Body of pancreas (tissue), 4 donors: ENCODE measurements at regions not wholly inside any gene's neighbourhood (a gene's known extent, or its start where the extent isn't known, plus 50 kb on each side); places are given as distances from the start of the nearest gene placed in this dataset.

Source experiments
- ATAC-seq: fragments of 150-250 bp; one replicate; pipeline ENCODE4 v1.9.1; 2016
- DNase-seq, 4 donors: peaks; one replicate each; pipeline ENCODE4 v3.0.0-alpha.2; 2019
- H3K27ac ChIP-seq, 4 donors: fragments of 200-600 bp; sonication (generic); 1 replicate in 3 of 4; 2 replicates in 1 of 4; pipeline versions ENCODE4 v1.5.1 to v1.6.1; 2016 to 2019; ENCODE audit warnings: mild to moderate bottlenecking in 1 of 4, mixed read lengths in 1 of 4, moderate library complexity in 1 of 4
- H3K27me3 ChIP-seq, 2 donors: fragments of 200-600 bp; sonication (generic); one replicate each; pipeline ENCODE4 v1.6.0; 2016; ENCODE audit warnings: mild to moderate bottlenecking in 1 of 2
- H3K36me3 ChIP-seq, 2 donors: fragments of 200-600 bp; sonication (generic); replicated peaks in 1 of 2; 2 replicates each; pipeline ENCODE4 v1.5.1; 2016; ENCODE audit warnings: low read depth in 2 of 2; ENCODE audit not compliant: insufficient read depth in 1 of 2
- H3K4me1 ChIP-seq: fragments of 200-600 bp; sonication (generic); one replicate; pipeline ENCODE4 v1.6.0; 2016
- H3K4me3 ChIP-seq, 2 donors: fragments of 200-600 bp; sonication (generic); 1 replicate in 1 of 2; 2 replicates in 1 of 2; pipeline ENCODE4 v1.5.1; 2016 to 2019
- H3K9me3 ChIP-seq, 3 donors: fragments of 200-600 bp; sonication (generic); 1 replicate in 2 of 3; 2 replicates in 1 of 3; pipeline ENCODE4 v1.5.1; 2016
- CTCF ChIP-seq, 7 experiments: fragments of 450-650 bp in 4 of 7; fragments of 200-600 bp in 3 of 7; sonication (generic) in 3 of 7; IDR thresholded peaks; one replicate each; pipeline ENCODE4 v1.5.1; 2016 to 2019; ENCODE audit warnings: antibody characterized with exemption in 7 of 7
- POLR2A ChIP-seq, 3 donors: fragments of 450-650 bp; IDR thresholded peaks; one replicate each; pipeline ENCODE4 v1.6.1; 2016; ENCODE audit warnings: antibody characterized with exemption in 3 of 3, mild to moderate bottlenecking in 2 of 3
- WGBS, 2 donors: methylation state at CpG; one replicate each; pipeline ENCODE4 v1.1.5; 2017; 5-methylcytosine and 5-hydroxymethylcytosine counted together
- intact Hi-C: fragments of 100-400 bp; cut with DNase I; formaldehyde crosslinking; loops from one replicate; pipeline ENCODE4 v1.15.1; 2023

DNA sequence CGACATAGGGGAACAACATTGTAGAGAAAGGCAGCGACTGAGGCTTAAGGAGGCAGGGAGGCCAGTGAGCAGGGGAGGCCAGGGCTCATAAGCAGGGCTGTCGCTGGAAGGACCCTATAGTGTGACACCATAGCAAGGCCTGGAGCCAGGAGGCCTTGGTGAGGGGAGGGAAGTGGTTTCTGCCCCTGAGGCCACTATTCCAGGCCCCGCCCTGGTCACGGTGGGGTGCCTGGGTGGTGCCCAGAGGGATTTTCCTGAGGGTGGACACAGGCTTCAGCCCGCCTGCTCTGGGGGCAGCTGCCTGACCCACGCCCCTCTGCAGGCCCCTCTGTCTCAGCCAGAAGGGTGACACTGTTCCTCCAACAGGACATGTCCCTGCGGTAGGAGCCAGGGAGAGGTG lies 147.8 kb upstream of the IQSEC1 start:
- intact Hi-C loops: no loop called here
- no peak for ATAC-seq
- TF ChIP-seq CTCF (IDR thresholded peaks at IDR 0.05) (no peak), POLR2A (IDR thresholded peaks at IDR 0.05) (no peak)
- H3K9me3 ChIP-seq: no peaks in the 10 kb centered on the region
- H3K27ac ChIP-seq: peak overlapping the region in 3 of 4 donors; percentile 79 to 90 (median 88)
- 88 to 93% methylated on average over 5 to 6 of the region's 8 CpGs for WGBS, 2 donors
- H3K36me3 ChIP-seq: no peaks in the 10 kb centered on the region
- no peaks in the 10 kb centered on the region for H3K27me3 ChIP-seq
- no peak overlapping the region for H3K4me3 ChIP-seq
- DNase-seq: no peak
- peaks cover 41% of the 10 kb centered on the region for H3K4me1 ChIP-seq

DNA sequence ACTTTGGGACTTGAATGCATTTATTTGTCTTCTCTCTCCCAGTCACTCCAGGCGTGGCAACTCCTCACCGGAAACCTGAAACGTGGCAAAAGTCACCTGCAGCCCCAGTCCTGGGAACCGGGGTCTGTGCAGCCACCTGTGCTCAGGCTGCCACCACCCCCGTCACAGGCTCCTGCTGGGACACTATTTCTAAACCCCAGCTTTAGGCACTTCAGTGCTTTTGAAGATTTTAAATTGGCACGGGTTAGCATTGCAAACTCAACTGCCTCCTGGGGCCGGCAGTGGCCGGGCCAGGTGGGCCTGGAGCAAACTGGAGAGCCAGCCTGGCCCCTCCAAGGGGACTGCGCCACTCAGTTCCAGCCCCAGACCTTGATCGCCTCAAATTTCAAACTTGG lies 146.7 kb upstream of the IQSEC1 start:
- Histone ChIP-seq H3K27me3 (no peaks in the 10 kb centered on the region), H3K27ac (peak overlapping the region; percentile 79 to 90 (median 89)), H3K9me3 (no peaks in the 10 kb centered on the region), H3K4me3 (no peak overlapping the region), H3K36me3 (no peaks in the 10 kb centered on the region), H3K4me1 (peaks cover 41% of the 10 kb centered on the region)
- intact Hi-C loops: no loop called here
- ATAC-seq (peak; percentile 71), DNase-seq (peak; percentile 63 to 89 (median 85))
- 27 to 32% methylated on average over 9 to 10 of the region's 10 CpGs for WGBS, 2 donors
- TF ChIP-seq POLR2A (IDR thresholded peaks at IDR 0.05): no peak
- TF ChIP-seq CTCF (IDR thresholded peaks at IDR 0.05): no peak

- Histone ChIP-seq H3K9me3 (no peaks in the 10 kb centered on the region), H3K27ac (peak overlapping the region; percentile 79 to 90 (median 89)), H3K36me3 (no peaks in the 10 kb centered on the region), H3K4me3 (no peak overlapping the region), H3K27me3 (no peaks in the 10 kb centered on the region), H3K4me1 (peaks cover 37% of the 10 kb centered on the region)
- peak; percentile 49 to 84 (median 72) for DNase-seq
- whole genome bisulfite sequencing, 2 donors: 81 to 86% methylated on average over 11 to 20 of the region's 20 CpGs
- ATAC-seq: peak; percentile 51
- no peak for TF ChIP-seq POLR2A (IDR thresholded peaks at IDR 0.05)
- TF ChIP-seq CTCF (IDR thresholded peaks at IDR 0.05): no peak
- intact Hi-C loops: no loop called here
Measured at GRCh38 chr3:13219077-13219901, 146.1 kb upstream of the IQSEC1 start.

- no peak for DNase-seq
- intact Hi-C loops: no loop called here
- peak overlapping the region in 2 of 4 donors; percentile 90 for H3K27ac ChIP-seq
- WGBS, 2 donors: 85 to 94% methylated on average over 4 of the region's 4 CpGs
- H3K9me3 ChIP-seq: no peaks in the 10 kb centered on the region
- H3K4me1 ChIP-seq: peaks cover 29% of the 10 kb centered on the region
- H3K4me3 ChIP-seq: no peak overlapping the region
- no peak for TF ChIP-seq CTCF (IDR thresholded peaks at IDR 0.05)
- TF ChIP-seq POLR2A (IDR thresholded peaks at IDR 0.05): no peak
- no peak for ATAC-seq
- no peaks in the 10 kb centered on the region for H3K27me3 ChIP-seq
- no peaks in the 10 kb centered on the region for H3K36me3 ChIP-seq
Measured at GRCh38 chr3:13218541-13218908, 145.3 kb upstream of the IQSEC1 start.
